ENCODE measurements at regions not wholly inside any gene's neighbourhood (a gene's known extent, or its start where the extent isn't known, plus 50 kb on each side); places are given as distances from the start of the nearest gene placed in this dataset.

DNA sequence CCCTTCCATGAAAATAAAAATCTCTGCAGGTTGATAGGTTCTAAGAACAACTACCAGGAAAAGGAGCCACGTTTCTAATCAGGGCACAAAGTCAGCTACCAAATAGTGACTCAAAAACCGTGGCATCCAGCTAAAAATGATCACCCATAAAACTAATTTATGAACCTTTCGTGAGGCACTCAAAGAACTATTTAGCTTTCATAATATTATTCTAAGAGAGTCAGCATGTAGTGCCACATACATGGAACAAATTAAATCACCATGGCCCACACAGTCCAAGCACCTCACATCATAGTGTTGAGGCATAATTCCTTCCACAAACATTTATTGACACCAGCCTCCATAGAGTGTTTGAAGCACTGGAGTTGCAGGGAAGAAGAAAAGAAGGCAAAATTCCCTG lies 252.0 kb upstream of the PPARGC1A start:
- Histone ChIP-seq H3K4me3 (ENCODE audit: low read depth, low read length, poor library complexity, severe bottlenecking) (no peak overlapping the region), H3K36me3 (ENCODE audit: insufficient read depth, low read length) (no peaks in the 10 kb centered on the region), H3K4me1 (ENCODE audit: insufficient read depth, low read length, severe bottlenecking) (no peaks in the 10 kb centered on the region), H2AFZ (ENCODE audit: low read length) (no peak overlapping the region), H3K4me2 (ENCODE audit: low read length) (no peak overlapping the region), H3K79me2 (ENCODE audit: insufficient read depth, low read length) (no peaks in the 10 kb centered on the region), H3K9me3 (ENCODE audit: low read length) (no peaks in the 10 kb centered on the region), H4K20me1 (ENCODE audit: insufficient read depth, low read length) (no peaks in the 10 kb centered on the region), H3F3A (ENCODE audit: insufficient read depth, low read length) (no peaks in the 10 kb centered on the region), H3K9me2 (ENCODE audit: low read depth, low read length) (no peaks in the 10 kb centered on the region), H3K27ac (ENCODE audit: low read depth, low read length, poor library complexity, severe bottlenecking) (no peak overlapping the region), H3K27me3 (ENCODE audit: insufficient read depth, low read length) (no peaks in the 10 kb centered on the region), H3K9ac (ENCODE audit: low read length) (no peak overlapping the region)
- TF ChIP-seq CTCF (IDR thresholded peaks at IDR 0.05; ENCODE audit: low read length) (no peak), EZH2 (IDR thresholded peaks at IDR 0.05; ENCODE audit: borderline replicate concordance, low read length) (no peak)

DNA sequence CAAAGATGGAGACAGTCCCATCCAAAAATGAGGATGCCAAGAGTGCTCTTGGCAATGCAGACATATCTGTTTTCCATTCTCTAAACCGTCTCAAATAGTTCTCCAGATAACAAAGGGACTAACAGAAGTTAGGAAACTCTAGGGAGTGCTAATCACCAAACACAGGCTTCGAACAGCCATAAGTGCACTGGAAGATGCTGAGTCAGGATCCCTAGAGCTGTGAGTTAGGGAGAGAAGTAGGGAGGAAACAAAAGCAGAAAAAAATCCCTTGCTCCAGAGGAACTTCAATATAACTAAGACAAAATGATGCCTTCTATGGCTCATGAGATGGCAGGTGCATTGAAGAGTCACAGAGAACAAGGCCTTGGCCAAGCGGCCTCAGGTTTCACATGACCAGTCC lies 251.0 kb upstream of the PPARGC1A start:
- H4K20me1 ChIP-seq (ENCODE audit: insufficient read depth, low read length), result no peaks in the 10 kb centered on the region
- H2AFZ ChIP-seq (ENCODE audit: low read length), result no peak overlapping the region
- no peaks in the 10 kb centered on the region for H3K79me2 ChIP-seq (ENCODE audit: insufficient read depth, low read length)
- H3F3A ChIP-seq (ENCODE audit: insufficient read depth, low read length), result no peaks in the 10 kb centered on the region
- no peaks in the 10 kb centered on the region for H3K9me2 ChIP-seq (ENCODE audit: low read depth, low read length)
- H3K4me3 ChIP-seq (ENCODE audit: low read depth, low read length, poor library complexity, severe bottlenecking), result no peak overlapping the region
- no peak overlapping the region for H3K27ac ChIP-seq (ENCODE audit: low read depth, low read length, poor library complexity, severe bottlenecking)
- H3K4me2 ChIP-seq (ENCODE audit: low read length), result no peak overlapping the region
- H3K27me3 ChIP-seq (ENCODE audit: insufficient read depth, low read length), result no peaks in the 10 kb centered on the region
- no peaks in the 10 kb centered on the region for H3K4me1 ChIP-seq (ENCODE audit: insufficient read depth, low read length, severe bottlenecking)
- no peaks in the 10 kb centered on the region for H3K9me3 ChIP-seq (ENCODE audit: low read length)
- H3K9ac ChIP-seq (ENCODE audit: low read length), result no peak overlapping the region
- no peaks in the 10 kb centered on the region for H3K36me3 ChIP-seq (ENCODE audit: insufficient read depth, low read length)
- no peak for TF ChIP-seq EZH2 (IDR thresholded peaks at IDR 0.05; ENCODE audit: borderline replicate concordance, low read length)
- no peak for TF ChIP-seq CTCF (IDR thresholded peaks at IDR 0.05; ENCODE audit: low read length)

- Histone ChIP-seq H3K79me2 (ENCODE audit: insufficient read depth, low read length) (no peaks in the 10 kb centered on the region), H3K4me3 (ENCODE audit: low read depth, low read length, poor library complexity, severe bottlenecking) (no peak overlapping the region), H3K9me2 (ENCODE audit: low read depth, low read length) (no peaks in the 10 kb centered on the region), H3K4me1 (ENCODE audit: insufficient read depth, low read length, severe bottlenecking) (no peaks in the 10 kb centered on the region), H3K27ac (ENCODE audit: low read depth, low read length, poor library complexity, severe bottlenecking) (no peak overlapping the region), H3F3A (ENCODE audit: insufficient read depth, low read length) (no peaks in the 10 kb centered on the region), H3K9me3 (ENCODE audit: low read length) (no peaks in the 10 kb centered on the region), H3K36me3 (ENCODE audit: insufficient read depth, low read length) (no peaks in the 10 kb centered on the region), H3K4me2 (ENCODE audit: low read length) (no peak overlapping the region), H2AFZ (ENCODE audit: low read length) (no peak overlapping the region), H3K27me3 (ENCODE audit: insufficient read depth, low read length) (no peaks in the 10 kb centered on the region), H4K20me1 (ENCODE audit: insufficient read depth, low read length) (no peaks in the 10 kb centered on the region), H3K9ac (ENCODE audit: low read length) (no peak overlapping the region)
- TF ChIP-seq EZH2 (IDR thresholded peaks at IDR 0.05; ENCODE audit: borderline replicate concordance, low read length) (no peak), CTCF (IDR thresholded peaks at IDR 0.05; ENCODE audit: low read length) (no peak)
These were observed 248.1 kb upstream of the PPARGC1A start for GRCh38 chr4:24137671-24138601.

Measured in OCI-LY1 (cell line).